NCI-H460 (cell line): ENCODE measurements at regions not wholly inside any gene's neighbourhood (a gene's known extent, or its start where the extent isn't known, plus 50 kb on each side); places are given as distances from the start of the nearest gene placed in this dataset.
"Not testable (repeated sequence)": the region's sequence is repeated elsewhere in the genome, so short reads cannot be mapped to it uniquely, and the experiment has no call there.

Source experiments
- DNase-seq: peaks from one replicate; pipeline ENCODE4 v3.0.0-alpha.2; 2016; ENCODE audit warnings: low read depth; ENCODE audit errors: extremely low read depth

GRCh38 chr6:82781620-82782204 lies 283.9 kb downstream of the UBE3D start:
- DNase-seq: no peak

GRCh38 chr6:82783587-82784236 lies 281.9 kb downstream of the UBE3D start:
- DNase-seq: no peak

GRCh38 chr6:82785206-82785605 lies 280.4 kb downstream of the UBE3D start:
- no peak for DNase-seq

- DNase-seq: no peak
Observed at GRCh38 chr6:82786248-82786647, 279.4 kb downstream of the UBE3D start.

- no peak for DNase-seq
Observed at GRCh38 chr6:82795940-82796339, 269.7 kb downstream of the UBE3D start.

- no peak for DNase-seq
Observed at GRCh38 chr6:82801083-82801482, 264.6 kb downstream of the UBE3D start.

- DNase-seq: not testable (repeated sequence)
Observed at GRCh38 chr6:82816243-82816642, 249.4 kb downstream of the UBE3D start.

GRCh38 chr6:82818727-82819126 lies 246.9 kb downstream of the UBE3D start:
- DNase-seq: no peak

GRCh38 chr6:82823361-82823760 lies 242.3 kb downstream of the UBE3D start:
- DNase-seq: no peak

GRCh38 chr6:82832811-82833210 lies 232.8 kb downstream of the UBE3D start:
- no peak for DNase-seq

GRCh38 chr6:82833481-82833880 lies 232.2 kb downstream of the UBE3D start:
- DNase-seq: no peak

GRCh38 chr6:82836022-82836575 lies 229.5 kb downstream of the UBE3D start:
- DNase-seq: no peak

- no peak for DNase-seq
Observed at GRCh38 chr6:82840571-82840970, 225.1 kb downstream of the UBE3D start.

- no peak for DNase-seq
Observed at GRCh38 chr6:82841309-82841708, 224.3 kb downstream of the UBE3D start.
